Esophagus muscularis mucosa (tissue), 4 donors: ENCODE measurements at regions not wholly inside any gene's neighbourhood (a gene's known extent, or its start where the extent isn't known, plus 50 kb on each side); places are given as distances from the start of the nearest gene placed in this dataset.

Experiments
- DNase-seq: peaks from one replicate; pipeline ENCODE4 v3.0.0-alpha.2; 2017; ENCODE audit errors: extremely low spot score
- H3K27ac ChIP-seq, 4 donors: fragments of 200-600 bp; sonication (generic); replicated peaks in 1 of 4; 1 replicate in 3 of 4; 2 replicates in 1 of 4; pipeline ENCODE4 v1.5.1; 2016 to 2019; ENCODE audit warnings: mild to moderate bottlenecking in 1 of 4
- H3K27me3 ChIP-seq, 4 donors: fragments of 200-600 bp; sonication (generic); one replicate each; pipeline versions ENCODE4 v1.5.1 to v1.6.0; 2016 to 2019
- H3K36me3 ChIP-seq, 4 donors: fragments of 200-600 bp; sonication (generic); one replicate each; pipeline ENCODE4 v1.5.1; 2016 to 2019
- H3K4me1 ChIP-seq, 4 donors: fragments of 200-600 bp; sonication (generic); one replicate each; pipeline ENCODE4 v1.5.1; 2016 to 2019
- H3K4me3 ChIP-seq, 4 donors: fragments of 200-600 bp; sonication (generic); 1 replicate in 2 of 4; 2 replicates in 2 of 4; pipeline ENCODE4 v1.5.1; 2016 to 2019; ENCODE audit warnings: mild to moderate bottlenecking in 4 of 4, moderate library complexity in 1 of 4
- H3K9me3 ChIP-seq, 4 donors: fragments of 200-600 bp; sonication (generic); 1 replicate in 3 of 4; 2 replicates in 1 of 4; pipeline ENCODE4 v1.5.1; 2016 to 2019
- CTCF ChIP-seq, 3 experiments: fragments of 200-600 bp in 2 of 3; fragments of 450-650 bp in 1 of 3; sonication (generic) in 2 of 3; IDR thresholded peaks; one replicate each; pipeline ENCODE4 v1.5.1; 2017 to 2019; ENCODE audit warnings: antibody characterized with exemption in 3 of 3, mild to moderate bottlenecking in 2 of 3, moderate library complexity in 1 of 3
- EP300 ChIP-seq: sonication (generic); formaldehyde crosslinking; IDR thresholded peaks from one replicate; pipeline ENCODE4 v1.6.1; 2017; ENCODE audit warnings: antibody characterized with exemption
- POLR2A ChIP-seq: fragments of 450-650 bp; IDR thresholded peaks from one replicate; pipeline ENCODE4 v1.6.1; 2017; ENCODE audit warnings: antibody characterized with exemption, moderate library complexity, mild to moderate bottlenecking, low read depth
- POLR2AphosphoS5 ChIP-seq, 2 donors: sonication (generic); formaldehyde crosslinking; IDR thresholded peaks; one replicate each; pipeline ENCODE4 v1.6.1; 2017; ENCODE audit warnings: antibody characterized with exemption in 2 of 2
- WGBS: methylation state at CpG from one replicate; pipeline ENCODE4 v1.1.5; 2018; 5-methylcytosine and 5-hydroxymethylcytosine counted together
- intact Hi-C: fragments of 100-400 bp; cut with DNase I; formaldehyde crosslinking; loops from one replicate; pipeline ENCODE4 v1.15.1; 2023

GRCh38 chr4:57442241-57442640 is 332.1 kb upstream of the IGFBP7 start:
- Histone ChIP-seq H3K27me3 (no peaks in the 10 kb centered on the region), H3K27ac (peak overlapping the region; percentile 32 to 61 (median 52)), H3K9me3 (no peaks in the 10 kb centered on the region), H3K4me1 (peaks cover 6 to 41% (median 38%) of the 10 kb centered on the region in 4 donors), H3K36me3 (no peaks in the 10 kb centered on the region), H3K4me3 (no peak overlapping the region)
- no peak for DNase-seq
- TF ChIP-seq EP300 (no peak), CTCF (IDR thresholded peaks at IDR 0.05) (no peak), POLR2A (no peak)
- WGBS = 17% methylated on average over 7 of the region's 7 CpGs
- intact Hi-C loops = no loop called here

GRCh38 chr4:57437649-57438048 is 327.5 kb upstream of the IGFBP7 start:
- intact Hi-C loops = no loop called here
- H3K4me3 ChIP-seq = no peak overlapping the region
- H3K36me3 ChIP-seq = no peaks in the 10 kb centered on the region
- no peak overlapping the region for H3K27ac ChIP-seq
- H3K27me3 ChIP-seq = no peaks in the 10 kb centered on the region
- DNase-seq = no peak
- TF ChIP-seq EP300 (no peak), POLR2A (no peak), POLR2AphosphoS5 (IDR thresholded peaks at IDR 0.05) (no peak), CTCF (IDR thresholded peaks at IDR 0.05) (no peak)
- H3K4me1 ChIP-seq = peaks cover 0 to 11% (median 7%) of the 10 kb centered on the region in 4 donors
- H3K9me3 ChIP-seq = no peaks in the 10 kb centered on the region
- 83% methylated on average over 7 of the region's 8 CpGs for WGBS

GRCh38 chr4:57435300-57435699 is 325.1 kb upstream of the IGFBP7 start:
- Histone ChIP-seq H3K4me3 (no peak overlapping the region), H3K9me3 (no peaks in the 10 kb centered on the region), H3K27me3 (no peaks in the 10 kb centered on the region), H3K4me1 (no peaks in the 10 kb centered on the region), H3K36me3 (no peaks in the 10 kb centered on the region), H3K27ac (no peak overlapping the region)
- WGBS = 88% methylated on average over 3 of the region's 3 CpGs
- no peak for DNase-seq
- intact Hi-C loops = no loop called here
- no peak for TF ChIP-seq POLR2AphosphoS5 (IDR thresholded peaks at IDR 0.05)
- no peak for TF ChIP-seq POLR2A
- TF ChIP-seq CTCF (IDR thresholded peaks at IDR 0.05) = no peak
- TF ChIP-seq EP300 = no peak

- 85% methylated on average over 2 of the region's 2 CpGs for WGBS
- H3K27me3 ChIP-seq = no peaks in the 10 kb centered on the region
- no peaks in the 10 kb centered on the region for H3K4me1 ChIP-seq
- H3K36me3 ChIP-seq = no peaks in the 10 kb centered on the region
- TF ChIP-seq CTCF (IDR thresholded peaks at IDR 0.05) (no peak), POLR2A (no peak), EP300 (no peak), POLR2AphosphoS5 (IDR thresholded peaks at IDR 0.05) (no peak)
- no peak for DNase-seq
- H3K27ac ChIP-seq = no peak overlapping the region
- H3K9me3 ChIP-seq = no peaks in the 10 kb centered on the region
- intact Hi-C loops = no loop called here
- H3K4me3 ChIP-seq = no peak overlapping the region
These were observed 320.5 kb upstream of the IGFBP7 start for GRCh38 chr4:57430726-57431125.

- WGBS = 13% methylated on average over 11 of the region's 11 CpGs
- DNase-seq = no peak
- Histone ChIP-seq H3K27me3 (no peaks in the 10 kb centered on the region), H3K36me3 (no peaks in the 10 kb centered on the region), H3K27ac (no peak overlapping the region), H3K9me3 (no peaks in the 10 kb centered on the region), H3K4me1 (peaks cover 0 to 16% (median 13%) of the 10 kb centered on the region in 4 donors), H3K4me3 (no peak overlapping the region)
- peak; percentile 65 to 70 (median 65) for TF ChIP-seq CTCF (IDR thresholded peaks at IDR 0.05)
- no peak for TF ChIP-seq EP300
- no peak for TF ChIP-seq POLR2A
- no peak for TF ChIP-seq POLR2AphosphoS5 (IDR thresholded peaks at IDR 0.05)
- intact Hi-C loops = loop anchor here (5.0 kb wide), 1 partner anchor 265 kb away; no protein-coding TSS in a partner anchor
These were observed 316.7 kb upstream of the IGFBP7 start for GRCh38 chr4:57426779-57427395.
